Epithelial cell of esophagus (primary cell): ENCODE measurements at regions not wholly inside any gene's neighbourhood (a gene's known extent, or its start where the extent isn't known, plus 50 kb on each side); places are given as distances from the start of the nearest gene placed in this dataset.

Experiments
- DNase-seq: peaks from one replicate; pipeline ENCODE4 v3.0.0; 2010; ENCODE audit warnings: low read depth
- H3K4me3 ChIP-seq: 2 replicates; pipeline ENCODE4 v1.5.1; 2011; ENCODE audit warnings: mild to moderate bottlenecking, low read length, control low read depth
- CTCF ChIP-seq: IDR thresholded peaks from 2 replicates; pipeline ENCODE4 v1.5.1; 2011; ENCODE audit warnings: low read depth, mild to moderate bottlenecking, low read length, control low read depth, inconsistent platforms; ENCODE audit not compliant: insufficient read depth; ENCODE audit errors: missing control alignments

GRCh38 chrY:8442097-8442496, 895.2 kb upstream of the TSPY4 start:
- no peak overlapping the region for H3K4me3 ChIP-seq
- no peak for TF ChIP-seq CTCF
- DNase-seq, result no peak

DNA sequence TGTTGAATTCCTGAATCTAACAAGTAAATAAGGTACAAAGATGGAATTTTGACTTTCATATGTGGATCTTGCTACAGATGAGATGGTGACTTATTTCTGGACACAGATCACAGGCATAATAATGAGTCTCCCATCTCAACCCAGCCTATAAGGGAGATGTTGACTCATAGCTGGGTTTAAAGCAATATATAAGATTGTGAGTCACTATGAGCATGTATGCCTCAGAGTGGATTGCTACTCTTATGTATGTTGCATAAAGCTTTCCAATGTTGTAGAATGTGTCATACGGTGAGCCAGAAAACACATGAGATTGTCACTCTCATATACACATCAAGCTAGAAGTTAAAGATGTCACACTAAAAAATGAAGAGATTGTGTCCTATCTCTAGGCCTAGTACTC, 884.3 kb upstream of the TSPY4 start:
- no peak overlapping the region for H3K4me3 ChIP-seq
- TF ChIP-seq CTCF, result no peak

DNA sequence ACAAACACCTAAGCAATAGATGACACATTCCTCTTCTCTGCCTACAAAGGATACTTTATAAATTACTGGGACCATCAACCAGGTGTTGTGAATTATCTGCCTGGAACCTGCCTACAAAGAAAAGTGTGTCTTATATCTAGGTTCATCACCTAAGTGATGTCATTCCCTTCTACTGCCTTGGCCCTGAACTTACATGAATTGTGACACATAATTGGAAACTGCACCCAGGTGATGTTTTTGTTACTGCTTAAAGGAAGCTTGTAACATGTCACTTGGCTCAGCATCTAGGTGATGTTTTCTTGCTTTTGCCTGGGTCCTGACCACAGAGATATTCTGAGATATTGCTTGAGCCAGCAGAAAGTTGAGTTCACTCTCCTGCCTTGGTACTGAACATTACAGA, 870.5 kb upstream of the TSPY4 start:
- no peak overlapping the region for H3K4me3 ChIP-seq
- no peak for DNase-seq
- no peak for TF ChIP-seq CTCF

More for the DNA sequence above, 884.3 kb upstream of the TSPY4 start:
- DNase-seq, result peak; percentile 54

GRCh38 chrY:8470249-8470648, 867.0 kb upstream of the TSPY4 start:
- TF ChIP-seq CTCF, result no peak
- no peak for DNase-seq
- no peak overlapping the region for H3K4me3 ChIP-seq

DNA sequence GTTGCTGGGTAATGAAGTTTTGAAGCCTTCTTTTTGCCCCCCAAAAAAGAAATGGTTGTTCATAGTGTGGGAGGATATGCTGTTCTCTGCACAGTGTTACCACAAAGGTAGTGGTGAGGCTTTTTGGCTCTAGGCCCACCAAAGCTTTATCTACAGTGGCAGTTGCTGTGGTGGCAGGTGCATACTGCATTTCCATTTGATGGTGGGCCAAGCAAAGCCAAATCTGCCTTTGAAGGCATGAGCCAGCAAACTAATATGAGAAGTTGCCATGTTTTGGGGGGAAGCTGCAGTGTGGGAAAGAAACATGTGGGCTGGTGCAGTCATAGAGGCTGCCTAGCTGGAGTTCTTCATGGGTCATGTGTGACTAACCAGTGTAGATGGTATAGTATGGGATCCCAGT, 858.1 kb upstream of the TSPY4 start:
- TF ChIP-seq CTCF, result no peak
- no peak for DNase-seq

DNA sequence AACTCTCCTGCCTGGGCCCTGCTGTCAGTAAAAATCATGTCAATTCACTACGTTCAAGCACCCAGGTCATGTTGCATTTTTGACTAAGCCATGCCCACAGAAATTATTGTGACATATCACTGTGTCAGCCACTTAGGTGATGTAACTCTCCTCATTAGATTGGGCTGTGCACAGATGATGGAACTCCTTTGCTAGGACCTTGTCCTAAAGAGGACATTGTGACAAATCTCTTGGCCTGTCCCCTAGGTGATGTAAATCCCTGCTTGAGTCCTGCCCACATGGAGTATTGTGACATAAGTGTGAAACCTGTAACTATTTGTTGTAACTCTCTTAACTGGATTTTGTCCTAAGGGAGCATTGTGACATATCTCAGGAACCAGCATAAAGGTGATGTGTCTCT, 848.3 kb upstream of the TSPY4 start:
- DNase-seq, result no peak
- no peak for TF ChIP-seq CTCF
- no peak overlapping the region for H3K4me3 ChIP-seq

More for the DNA sequence above, 858.1 kb upstream of the TSPY4 start:
- no peak overlapping the region for H3K4me3 ChIP-seq

DNA sequence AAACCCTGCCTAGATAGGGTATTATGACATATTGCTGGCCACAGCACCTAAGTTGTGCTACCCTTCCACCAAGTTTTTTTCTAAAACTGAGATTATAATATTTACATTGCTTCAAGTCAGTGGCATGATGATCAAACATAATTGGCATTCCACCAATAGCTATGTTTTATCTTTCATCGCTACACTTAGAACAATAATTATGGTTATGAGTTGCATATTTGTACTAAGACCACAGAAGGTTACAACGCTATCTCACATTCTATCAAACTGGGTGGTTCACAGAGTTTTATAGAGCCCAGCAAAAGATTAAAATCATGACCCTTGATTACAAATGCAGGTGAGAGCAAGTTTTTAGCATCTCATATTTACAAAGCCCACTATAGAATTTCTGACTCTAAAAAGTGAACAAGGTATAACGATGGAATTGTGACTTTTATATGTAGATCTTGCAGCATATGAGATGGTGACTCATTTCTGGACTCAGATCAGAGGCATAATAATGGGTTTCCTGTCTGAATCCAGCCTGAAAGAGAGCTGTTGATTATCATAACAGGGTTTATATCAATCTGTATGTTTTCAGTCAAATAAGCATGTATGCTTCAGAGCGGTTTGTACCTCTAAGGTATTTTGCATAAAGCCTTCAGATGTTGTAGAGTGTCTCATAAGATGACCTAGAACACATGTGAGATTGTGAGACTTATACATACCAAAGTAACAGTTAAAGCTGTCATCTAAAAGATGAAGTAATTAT, 847.2 kb upstream of the TSPY4 start:
- no peak for TF ChIP-seq CTCF
- no peak overlapping the region for H3K4me3 ChIP-seq
- DNase-seq, result no peak
